OCI-LY3 (cell line): ENCODE measurements at regions not wholly inside any gene's neighbourhood (a gene's known extent, or its start where the extent isn't known, plus 50 kb on each side); places are given as distances from the start of the nearest gene placed in this dataset.

Source experiments
- H2AFZ ChIP-seq: fragments of 200-600, 300-600 bp; shearing (Covaris generic); 2 replicates; pipeline ENCODE4 v1.6.0; 2014; ENCODE audit warnings: antibody characterized with exemption, low read depth, low read length
- H3K27ac ChIP-seq: fragments of 200-600, 300-600 bp; sonication (generic); 2 replicates; pipeline ENCODE4 v1.5.1; 2014; ENCODE audit warnings: mild to moderate bottlenecking, low read length, moderate library complexity, mixed read lengths
- H3K27me3 ChIP-seq: fragments of 200-600, 300-600 bp; sonication (generic); 2 replicates; pipeline ENCODE4 v1.6.1; 2014; ENCODE audit warnings: low read depth, low read length, mixed read lengths
- H3K36me3 ChIP-seq: fragments of 200-600, 300-600 bp; sonication (generic); replicated peaks from 2 replicates; pipeline ENCODE3; 2014; ENCODE audit warnings: low read depth, low read length, mixed read lengths
- H3K4me1 ChIP-seq: fragments of 300-600, 200-600 bp; sonication (generic); 2 replicates; pipeline ENCODE4 v1.6.1; 2014; ENCODE audit warnings: low read length, mixed read lengths
- H3K4me2 ChIP-seq: fragments of 200-600, 300-600 bp; sonication (generic); 2 replicates; pipeline ENCODE4 v1.6.1; 2014; ENCODE audit warnings: low read length, mixed read lengths
- H3K4me3 ChIP-seq: fragments of 300-600, 200-600 bp; sonication (generic); 2 replicates; pipeline ENCODE4 v1.5.1; 2014; ENCODE audit warnings: antibody characterized with exemption, mild to moderate bottlenecking, low read length, moderate library complexity
- H3K79me2 ChIP-seq: fragments of 300-600, 200-600 bp; shearing (Covaris generic); 2 replicates; pipeline ENCODE4 v1.6.1; 2014; ENCODE audit warnings: mild to moderate bottlenecking, low read length, mixed read lengths
- H3K9ac ChIP-seq: fragments of 300-600, 200-600 bp; shearing (Covaris generic); 2 replicates; pipeline ENCODE4 v1.6.0; 2014; ENCODE audit warnings: mild to moderate bottlenecking, low read length, moderate library complexity
- H3K9me3 ChIP-seq: fragments of 200-600, 300-600 bp; shearing (Covaris generic); 2 replicates; pipeline ENCODE4 v1.6.1; 2014; ENCODE audit warnings: low read length, mixed read lengths; ENCODE audit not compliant: insufficient read depth
- H4K20me1 ChIP-seq: fragments of 200-600, 300-600 bp; sonication (generic); 2 replicates; pipeline ENCODE4 v1.6.1; 2016; ENCODE audit warnings: low read length, mixed read lengths; ENCODE audit not compliant: insufficient read depth
- CTCF ChIP-seq: fragments of 200-600, 300-600 bp; sonication (generic); IDR thresholded peaks from 2 replicates; pipeline ENCODE4 v1.5.1; 2014; ENCODE audit warnings: antibody characterized with exemption, low read length, low read depth
- EZH2phosphoT487 ChIP-seq: fragments of 200-600 bp; shearing (Covaris generic); IDR thresholded peaks from 2 replicates; pipeline ENCODE4 v1.6.1; 2018; ENCODE audit warnings: antibody characterized with exemption, mixed run types, low read depth

GRCh38 chr12:114986849-114987248 is 302.9 kb upstream of the TBX3 start:
- no peaks in the 10 kb centered on the region for H4K20me1 ChIP-seq
- no peak overlapping the region for H3K9ac ChIP-seq
- TF ChIP-seq EZH2phosphoT487 (no peak), CTCF (no peak)
- H3K4me2 ChIP-seq = no peak overlapping the region
- H3K36me3 ChIP-seq = no peaks in the 10 kb centered on the region
- H3K9me3 ChIP-seq = no peaks in the 10 kb centered on the region
- H3K4me3 ChIP-seq = no peak overlapping the region
- H2AFZ ChIP-seq = no peak overlapping the region
- H3K27me3 ChIP-seq = no peaks in the 10 kb centered on the region
- H3K79me2 ChIP-seq = no peaks in the 10 kb centered on the region
- H3K4me1 ChIP-seq = no peaks in the 10 kb centered on the region
- H3K27ac ChIP-seq = no peak overlapping the region

- H3K4me3 ChIP-seq = no peak overlapping the region
- no peaks in the 10 kb centered on the region for H3K4me1 ChIP-seq
- no peaks in the 10 kb centered on the region for H3K79me2 ChIP-seq
- H3K4me2 ChIP-seq = no peak overlapping the region
- no peaks in the 10 kb centered on the region for H3K36me3 ChIP-seq
- no peak overlapping the region for H3K9ac ChIP-seq
- no peaks in the 10 kb centered on the region for H3K9me3 ChIP-seq
- H4K20me1 ChIP-seq = no peaks in the 10 kb centered on the region
- TF ChIP-seq CTCF (no peak), EZH2phosphoT487 (no peak)
- no peak overlapping the region for H2AFZ ChIP-seq
- no peak overlapping the region for H3K27ac ChIP-seq
- no peaks in the 10 kb centered on the region for H3K27me3 ChIP-seq
Observed at GRCh38 chr12:114986178-114986714, 302.3 kb upstream of the TBX3 start.

- no peaks in the 10 kb centered on the region for H3K79me2 ChIP-seq
- H3K4me3 ChIP-seq = no peak overlapping the region
- H3K4me1 ChIP-seq = no peaks in the 10 kb centered on the region
- H3K36me3 ChIP-seq = no peaks in the 10 kb centered on the region
- H4K20me1 ChIP-seq = no peaks in the 10 kb centered on the region
- no peaks in the 10 kb centered on the region for H3K9me3 ChIP-seq
- no peak overlapping the region for H3K4me2 ChIP-seq
- TF ChIP-seq CTCF (no peak), EZH2phosphoT487 (no peak)
- H3K27ac ChIP-seq = no peak overlapping the region
- H3K9ac ChIP-seq = no peak overlapping the region
- no peak overlapping the region for H2AFZ ChIP-seq
- no peaks in the 10 kb centered on the region for H3K27me3 ChIP-seq
Observed at GRCh38 chr12:114984634-114985061, 300.7 kb upstream of the TBX3 start.

- no peaks in the 10 kb centered on the region for H4K20me1 ChIP-seq
- H3K27me3 ChIP-seq = no peaks in the 10 kb centered on the region
- H3K4me2 ChIP-seq = no peak overlapping the region
- no peak overlapping the region; the same call in 1 of the 2 replicates for H2AFZ ChIP-seq
- no peaks in the 10 kb centered on the region for H3K9me3 ChIP-seq
- no peak overlapping the region for H3K9ac ChIP-seq
- no peak overlapping the region for H3K4me3 ChIP-seq
- H3K27ac ChIP-seq = no peak overlapping the region
- no peaks in the 10 kb centered on the region for H3K36me3 ChIP-seq
- TF ChIP-seq EZH2phosphoT487 (no peak), CTCF (no peak)
- no peaks in the 10 kb centered on the region for H3K4me1 ChIP-seq
- H3K79me2 ChIP-seq = no peaks in the 10 kb centered on the region
Observed at GRCh38 chr12:114982760-114983159, 298.8 kb upstream of the TBX3 start.
